ENCODE measurements at regions not wholly inside any gene's neighbourhood (a gene's known extent, or its start where the extent isn't known, plus 50 kb on each side); places are given as distances from the start of the nearest gene placed in this dataset.

DNA sequence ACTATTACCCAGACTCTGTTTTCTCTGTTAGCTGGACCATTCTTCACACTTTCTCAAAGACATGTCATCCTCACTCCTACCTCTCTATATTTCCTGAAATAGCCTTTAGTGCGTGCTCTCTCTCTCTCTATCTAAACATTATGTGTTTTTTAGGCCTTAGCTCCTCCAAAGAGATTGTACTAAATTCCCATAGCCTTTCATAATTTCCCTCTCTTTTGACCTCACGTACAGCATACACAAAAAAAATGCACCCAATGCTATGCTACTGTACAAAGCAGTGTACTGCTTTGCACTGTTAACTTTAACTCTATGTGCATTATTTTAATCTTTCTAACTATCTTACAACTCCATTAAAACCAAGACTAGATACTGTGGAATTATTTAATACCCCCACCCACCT is 288.4 kb downstream of the DAD1 start:
- DNase-seq: no peak
- 68 to 78% (median 76%) methylated on average over 2 of the region's 2 CpGs for WGBS, 4 donors
- H3K27me3 ChIP-seq: no peaks in the 10 kb centered on the region
- H3K36me3 ChIP-seq (replicated peaks in 1 of 2): no peaks in the 10 kb centered on the region
- H3K9me3 ChIP-seq (replicated peaks in 1 of 3): no peaks in the 10 kb centered on the region
- intact Hi-C loops (cut with DNase I): no loop called here
- TF ChIP-seq POLR2A (IDR thresholded peaks at IDR 0.05): no peak
- TF ChIP-seq CTCF (IDR thresholded peaks at IDR 0.05): no peak
- no peak overlapping the region for H3K4me3 ChIP-seq
- no peaks in the 10 kb centered on the region for H3K4me1 ChIP-seq (replicated peaks in 1 of 2)
- H3K27ac ChIP-seq: no peak overlapping the region

- H3K9me3 ChIP-seq (replicated peaks in 1 of 3): no peaks in the 10 kb centered on the region
- TF ChIP-seq POLR2A (IDR thresholded peaks at IDR 0.05) (no peak), CTCF (IDR thresholded peaks at IDR 0.05) (no peak)
- no peaks in the 10 kb centered on the region for H3K27me3 ChIP-seq
- H3K4me1 ChIP-seq (replicated peaks in 1 of 2): no peaks in the 10 kb centered on the region
- DNase-seq: no peak
- 28 to 39% (median 35%) methylated on average over 1 of the region's 1 CpG for WGBS, 4 donors
- intact Hi-C loops (cut with DNase I): no loop called here
- no peak overlapping the region for H3K4me3 ChIP-seq
- H3K27ac ChIP-seq: no peak overlapping the region
- H3K36me3 ChIP-seq (replicated peaks in 1 of 2): no peaks in the 10 kb centered on the region
Measured at GRCh38 chr14:22297376-22297775, 291.6 kb downstream of the DAD1 start.

GRCh38 chr14:22296722-22297121 is 292.3 kb downstream of the DAD1 start:
- no peaks in the 10 kb centered on the region for H3K27me3 ChIP-seq
- H3K4me3 ChIP-seq: no peak overlapping the region
- no peak overlapping the region for H3K27ac ChIP-seq
- TF ChIP-seq CTCF (IDR thresholded peaks at IDR 0.05): no peak
- TF ChIP-seq POLR2A (IDR thresholded peaks at IDR 0.05): no peak
- H3K4me1 ChIP-seq (replicated peaks in 1 of 2): no peaks in the 10 kb centered on the region
- H3K9me3 ChIP-seq (replicated peaks in 1 of 3): no peaks in the 10 kb centered on the region
- intact Hi-C loops (cut with DNase I): no loop called here
- no peaks in the 10 kb centered on the region for H3K36me3 ChIP-seq (replicated peaks in 1 of 2)
- DNase-seq: no peak
- WGBS, 4 donors: 42 to 60% (median 49%) methylated on average over 3 of the region's 3 CpGs

GRCh38 chr14:22296088-22296487 is 292.9 kb downstream of the DAD1 start:
- 42 to 78% (median 74%) methylated on average over 3 to 7 of the region's 7 CpGs for WGBS, 4 donors

More at GRCh38 chr14:22296088-22296487, 292.9 kb downstream of the DAD1 start:
- no peak for DNase-seq
- intact Hi-C loops (cut with DNase I): no loop called here
- Histone ChIP-seq H3K4me3 (no peak overlapping the region), H3K27me3 (no peaks in the 10 kb centered on the region), H3K4me1 (replicated peaks in 1 of 2) (no peaks in the 10 kb centered on the region), H3K9me3 (replicated peaks in 1 of 3) (no peaks in the 10 kb centered on the region), H3K27ac (no peak overlapping the region), H3K36me3 (replicated peaks in 1 of 2) (no peaks in the 10 kb centered on the region)
- TF ChIP-seq POLR2A (IDR thresholded peaks at IDR 0.05): no peak
- TF ChIP-seq CTCF (IDR thresholded peaks at IDR 0.05): no peak

Measured in adrenal gland (tissue), 9 donors.